HG03432 (cell line): ENCODE measurements at regions not wholly inside any gene's neighbourhood (a gene's known extent, or its start where the extent isn't known, plus 50 kb on each side); places are given as distances from the start of the nearest gene placed in this dataset.

Experiments used
- ATAC-seq: cut with Tn5 transposase; IDR thresholded peaks from one replicate; pipeline ENCODE4 v1.9.1; 2021; ENCODE audit warnings: mild to moderate bottlenecking, moderate library complexity; ENCODE audit not compliant: unreplicated experiment

GRCh38 chr13:76527041-76527440 lies 359.2 kb downstream of the KCTD12 start:
- ATAC-seq, result no peak

GRCh38 chr13:76523740-76524340 lies 362.4 kb downstream of the KCTD12 start:
- peak; percentile 97 for ATAC-seq

GRCh38 chr13:76522083-76522755 lies 364.0 kb downstream of the KCTD12 start:
- no peak for ATAC-seq

- no peak for ATAC-seq
Measured at GRCh38 chr13:76519685-76520084, 366.5 kb downstream of the KCTD12 start.

GRCh38 chr13:76516586-76516985 lies 369.6 kb downstream of the KCTD12 start:
- ATAC-seq, result no peak

GRCh38 chr13:76516013-76516412 lies 370.2 kb downstream of the KCTD12 start:
- no peak for ATAC-seq

GRCh38 chr13:76512721-76513145 lies 373.5 kb downstream of the KCTD12 start:
- ATAC-seq, result no peak

- no peak for ATAC-seq
Measured at GRCh38 chr13:76505437-76505836, 380.8 kb downstream of the KCTD12 start.

- no peak for ATAC-seq
Measured at GRCh38 chr13:76503766-76504165, 382.4 kb downstream of the KCTD12 start.

GRCh38 chr13:76503291-76503690 lies 382.9 kb downstream of the KCTD12 start:
- ATAC-seq, result no peak

GRCh38 chr13:76500894-76501293 lies 385.3 kb downstream of the KCTD12 start:
- no peak for ATAC-seq

GRCh38 chr13:76499891-76500290 lies 386.3 kb downstream of the KCTD12 start:
- ATAC-seq, result no peak

GRCh38 chr13:76489274-76489673 lies 396.9 kb downstream of the KCTD12 start:
- no peak for ATAC-seq

- ATAC-seq, result no peak
Measured at GRCh38 chr13:76481738-76482137, 404.5 kb downstream of the KCTD12 start.

GRCh38 chr13:76474966-76475365 lies 411.2 kb downstream of the KCTD12 start:
- ATAC-seq, result no peak

GRCh38 chr13:76474356-76474755 lies 411.8 kb downstream of the KCTD12 start:
- no peak for ATAC-seq

GRCh38 chr13:76473552-76474134 lies 412.6 kb downstream of the KCTD12 start:
- ATAC-seq, result peak; percentile 99

GRCh38 chr13:76472916-76473315 lies 413.3 kb downstream of the KCTD12 start:
- ATAC-seq, result no peak

- no peak for ATAC-seq
Measured at GRCh38 chr13:76471486-76471885, 414.7 kb downstream of the KCTD12 start.

GRCh38 chr13:76470991-76471390 lies 415.2 kb downstream of the KCTD12 start:
- no peak for ATAC-seq

GRCh38 chr13:76466043-76466442 lies 420.2 kb downstream of the KCTD12 start:
- ATAC-seq, result no peak

- no peak for ATAC-seq
Measured at GRCh38 chr13:76463314-76463713, 422.9 kb downstream of the KCTD12 start.
